ENCODE measurements at regions not wholly inside any gene's neighbourhood (a gene's known extent, or its start where the extent isn't known, plus 50 kb on each side); places are given as distances from the start of the nearest gene placed in this dataset.

DNA sequence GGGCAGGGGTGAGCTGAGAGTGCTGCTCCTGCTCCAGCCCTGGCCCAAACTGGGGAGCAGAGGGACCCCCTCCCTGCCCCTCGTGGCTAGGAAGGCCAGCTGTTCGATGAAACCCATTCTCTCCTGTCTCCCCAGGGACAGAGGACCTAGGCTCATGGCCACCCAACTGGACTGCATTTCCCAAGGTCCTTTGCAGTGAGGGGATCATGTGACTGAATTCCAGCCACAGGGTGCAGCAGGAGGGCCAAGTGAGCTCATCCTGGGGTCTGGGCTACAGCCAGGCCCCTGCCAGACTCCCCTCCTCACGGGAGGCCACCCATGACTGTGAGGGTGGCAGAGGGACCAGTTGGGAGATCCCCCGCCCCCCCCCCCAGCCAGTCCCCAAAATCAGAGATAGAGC, 777.6 kb downstream of the TBC1D22A start:
- TF ChIP-seq, protein P1, sequence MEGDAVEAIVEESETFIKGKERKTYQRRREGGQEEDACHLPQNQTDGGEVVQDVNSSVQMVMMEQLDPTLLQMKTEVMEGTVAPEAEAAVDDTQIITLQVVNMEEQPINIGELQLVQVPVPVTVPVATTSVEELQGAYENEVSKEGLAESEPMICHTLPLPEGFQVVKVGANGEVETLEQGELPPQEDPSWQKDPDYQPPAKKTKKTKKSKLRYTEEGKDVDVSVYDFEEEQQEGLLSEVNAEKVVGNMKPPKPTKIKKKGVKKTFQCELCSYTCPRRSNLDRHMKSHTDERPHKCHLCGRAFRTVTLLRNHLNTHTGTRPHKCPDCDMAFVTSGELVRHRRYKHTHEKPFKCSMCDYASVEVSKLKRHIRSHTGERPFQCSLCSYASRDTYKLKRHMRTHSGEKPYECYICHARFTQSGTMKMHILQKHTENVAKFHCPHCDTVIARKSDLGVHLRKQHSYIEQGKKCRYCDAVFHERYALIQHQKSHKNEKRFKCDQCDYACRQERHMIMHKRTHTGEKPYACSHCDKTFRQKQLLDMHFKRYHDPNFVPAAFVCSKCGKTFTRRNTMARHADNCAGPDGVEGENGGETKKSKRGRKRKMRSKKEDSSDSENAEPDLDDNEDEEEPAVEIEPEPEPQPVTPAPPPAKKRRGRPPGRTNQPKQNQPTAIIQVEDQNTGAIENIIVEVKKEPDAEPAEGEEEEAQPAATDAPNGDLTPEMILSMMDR (conservative IDR thresholded peaks at IDR 0.05; ENCODE audit: low read length): no peak
- TF ChIP-seq EZH2phosphoT487 (IDR thresholded peaks at IDR 0.05; ENCODE audit: borderline replicate concordance): no peak
